RWPE1 (cell line): ENCODE measurements at regions not wholly inside any gene's neighbourhood (a gene's known extent, or its start where the extent isn't known, plus 50 kb on each side); places are given as distances from the start of the nearest gene placed in this dataset.

Experiments used
- CTCF ChIA-PET: fragments of 350-600 bp; sonication (Branson Sonifier 250); formaldehyde crosslinking; extraction: SDS; loops from one replicate; lab custom pipeline; 2021; lab: Yijun Ruan, JAX
- POLR2A ChIA-PET: fragments of 400-600 bp; formaldehyde crosslinking; extraction: SDS; loops from one replicate; lab custom pipeline; 2020; ENCODE audit warnings: antibody characterized with exemption; ENCODE audit not compliant: low non-redundant PET; lab: Yijun Ruan, JAX
- DNase-seq: peaks from one replicate; pipeline ENCODE4 v3.0.0; 2012; ENCODE audit warnings: low spot score
- H3K27ac ChIP-seq: fragments of 450-650 bp; 2 replicates; pipeline ENCODE4 v1.5.1; 2017
- CTCF ChIP-seq: fragments of 450-650 bp; conservative IDR thresholded peaks from 2 replicates; pipeline ENCODE4 v1.5.1; 2017; ENCODE audit warnings: low read depth, mild to moderate bottlenecking

GRCh38 chr3:145857956-145858355 is 303.0 kb downstream of the PLOD2 start:
- no peak for TF ChIP-seq CTCF
- H3K27ac ChIP-seq, result no peak overlapping the region
- ChIA-PET CTCF (no interaction called here), POLR2A (no interaction called here)
- no peak for DNase-seq

DNA sequence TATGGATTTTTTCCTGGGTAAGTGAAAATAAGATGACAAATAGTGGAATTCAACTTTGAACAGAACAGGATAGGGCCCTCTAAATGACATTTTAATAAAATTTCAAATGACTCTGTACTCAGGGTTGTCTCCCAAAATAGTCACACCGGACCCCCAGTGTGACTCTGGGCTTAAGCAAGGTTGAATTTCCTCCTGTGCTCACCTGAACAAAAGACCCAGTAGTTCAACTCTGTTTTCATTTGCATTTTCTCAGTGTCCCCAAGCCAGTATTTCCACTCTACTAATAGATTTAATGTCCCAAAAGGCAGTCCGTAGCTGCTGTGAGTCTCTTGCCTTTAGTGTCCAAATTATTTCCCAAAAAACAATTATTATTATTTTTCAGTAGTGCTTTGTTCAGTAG is 296.6 kb downstream of the PLOD2 start:
- CTCF ChIA-PET, result no interaction called here
- no peak for DNase-seq
- no peak for TF ChIP-seq CTCF
- H3K27ac ChIP-seq, result no peak overlapping the region
- POLR2A ChIA-PET, result no interaction called here

DNA sequence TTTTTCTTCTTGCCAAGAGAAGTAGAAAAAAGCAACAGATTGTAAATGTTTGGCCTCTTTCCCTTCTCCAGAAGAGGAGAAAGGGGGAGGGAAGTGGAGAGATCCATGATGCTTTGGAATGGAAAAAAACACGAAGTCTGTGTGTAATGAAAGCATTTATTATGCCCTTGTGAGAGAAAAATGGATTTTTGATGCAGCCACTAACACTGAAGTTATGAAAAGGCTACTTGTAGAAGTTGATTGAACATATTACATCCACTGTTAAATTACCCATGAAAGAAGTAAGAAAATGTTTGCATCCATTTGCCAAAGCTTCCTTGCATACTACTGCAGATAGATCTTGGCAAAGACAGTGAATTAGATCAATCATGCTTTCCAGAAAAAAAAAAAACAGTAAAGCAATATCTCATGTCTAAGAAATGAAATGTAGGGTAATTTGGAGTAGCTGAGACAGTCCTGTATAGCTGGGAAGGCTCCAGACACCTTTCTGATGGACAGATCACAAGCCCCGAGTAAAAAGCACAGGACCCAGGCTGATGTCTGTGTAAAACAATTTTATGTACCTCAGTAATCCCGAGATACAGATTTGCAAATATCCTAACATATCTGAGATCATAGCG is 295.5 kb downstream of the PLOD2 start:
- TF ChIP-seq CTCF, result no peak
- CTCF ChIA-PET, result no interaction called here

DNA sequence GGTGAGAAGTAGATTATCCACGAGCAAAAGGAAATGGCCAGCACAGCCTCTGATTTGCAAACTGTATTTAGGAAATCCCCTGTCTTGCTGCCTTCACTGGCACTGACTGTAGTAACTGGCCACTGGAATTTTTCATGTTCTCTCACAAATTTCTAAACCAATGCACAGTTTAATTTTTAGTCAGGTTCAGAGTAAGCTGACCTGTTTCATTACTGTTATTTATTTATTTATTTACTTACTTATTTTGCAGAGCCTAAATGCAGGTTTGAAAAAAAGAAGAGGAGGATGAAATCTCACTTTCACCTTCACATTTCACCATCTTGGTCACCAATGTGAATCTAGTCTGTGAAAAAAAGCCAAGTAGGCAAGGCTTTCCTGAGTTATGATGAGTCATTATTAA is 291.0 kb downstream of the PLOD2 start:
- ChIA-PET CTCF (no interaction called here), POLR2A (no interaction called here)
- no peak overlapping the region for H3K27ac ChIP-seq
- DNase-seq, result no peak
- no peak for TF ChIP-seq CTCF

More for the DNA sequence above, 295.5 kb downstream of the PLOD2 start:
- DNase-seq, result no peak
- H3K27ac ChIP-seq, result no peak overlapping the region
- POLR2A ChIA-PET, result no interaction called here

DNA sequence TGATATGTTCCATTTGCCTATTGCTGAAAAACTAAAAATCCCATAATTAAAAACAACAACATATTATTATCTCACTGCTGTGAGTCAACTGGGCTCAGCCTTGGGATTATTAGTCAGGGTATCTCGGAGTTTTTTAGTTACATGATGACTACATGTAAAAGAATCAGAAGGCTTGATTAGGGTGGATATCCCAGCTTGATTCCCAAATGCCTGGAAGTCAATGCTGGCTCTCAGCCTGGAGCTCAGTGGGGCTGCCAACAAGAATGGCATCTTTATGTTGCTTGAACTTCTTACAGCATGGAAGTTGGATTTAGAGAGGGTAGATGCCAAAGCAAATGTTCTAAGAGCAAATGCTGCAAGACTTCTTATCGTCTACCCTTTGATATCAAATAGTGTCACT is 278.5 kb downstream of the PLOD2 start:
- TF ChIP-seq CTCF, result no peak
- no peak overlapping the region for H3K27ac ChIP-seq
- DNase-seq, result no peak
- ChIA-PET POLR2A (no interaction called here), CTCF (interaction anchor here (0.6 kb wide), 1 partner anchor 1102 kb away, joined by 3 read pairs; no protein-coding TSS in a partner anchor)

GRCh38 chr3:145889730-145890129 is 271.3 kb downstream of the PLOD2 start:
- no peak for TF ChIP-seq CTCF
- ChIA-PET CTCF (no interaction called here), POLR2A (no interaction called here)
- DNase-seq, result no peak
- no peak overlapping the region for H3K27ac ChIP-seq

DNA sequence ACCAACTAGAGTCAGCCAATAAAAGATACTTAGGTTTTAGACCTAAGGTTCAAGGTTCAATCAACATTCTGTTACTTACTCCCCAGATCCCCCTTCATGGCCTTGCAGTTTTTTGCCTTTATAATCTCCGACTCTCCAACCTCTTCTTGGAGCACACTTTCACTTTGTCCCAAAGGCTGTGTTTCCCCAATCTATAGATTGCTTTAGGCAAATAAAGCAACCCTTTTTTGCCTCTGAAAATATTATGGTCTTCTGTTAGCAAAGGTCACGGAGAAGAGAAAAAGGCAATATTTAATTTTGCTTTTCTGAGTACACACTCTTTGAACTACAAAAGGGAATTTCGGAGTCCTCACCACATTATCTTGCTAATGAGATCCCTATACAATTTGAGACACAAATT is 268.1 kb downstream of the PLOD2 start:
- no peak for DNase-seq
- no peak overlapping the region for H3K27ac ChIP-seq
- no peak for TF ChIP-seq CTCF
- ChIA-PET POLR2A (no interaction called here), CTCF (interaction anchor here (0.6 kb wide), 1 partner anchor 113 kb away, joined by 4 read pairs; no protein-coding TSS in a partner anchor)
